ENCODE measurements at regions not wholly inside any gene's neighbourhood (a gene's known extent, or its start where the extent isn't known, plus 50 kb on each side); places are given as distances from the start of the nearest gene placed in this dataset.

- TF ChIP-seq CUX1 (IDR thresholded peaks at IDR 0.05; ENCODE audit: insufficient replicate concordance, low read depth, low read length) (no peak), TCF12 (IDR thresholded peaks at IDR 0.05; ENCODE audit: low read depth, low read length) (no peak), ATF3 (IDR thresholded peaks at IDR 0.05; ENCODE audit: borderline replicate concordance, extremely low read depth, low read depth, low read length) (no peak), SMC3 (IDR thresholded peaks at IDR 0.05; ENCODE audit: borderline replicate concordance, low read length) (no peak)
Observed at GRCh38 chr6:71722736-71723135, 163.6 kb upstream of the RIMS1 start (continued).

GRCh38 chr6:71724456-71725125 lies 161.8 kb upstream of the RIMS1 start:
- Histone ChIP-seq H3K9me3 (replicated peaks; ENCODE audit: control insufficient read depth, insufficient read depth, low read length) (no peaks in the 10 kb centered on the region), H2AFZ (ENCODE audit: control insufficient read depth, low read depth, low read length) (no peak overlapping the region), H3K4me1 (ENCODE audit: control insufficient read depth, insufficient read depth, low read length) (no peaks in the 10 kb centered on the region), H4K20me1 (ENCODE audit: control insufficient read depth, insufficient read depth) (no peaks in the 10 kb centered on the region), H3K79me2 (ENCODE audit: control insufficient read depth, insufficient read depth, low read length) (no peaks in the 10 kb centered on the region), H3K4me3 (no peak overlapping the region), H3K9ac (ENCODE audit: control insufficient read depth, insufficient read depth, low read length) (no peak overlapping the region), H3K4me2 (ENCODE audit: control insufficient read depth, insufficient read depth) (no peak overlapping the region), H3K36me3 (ENCODE audit: control insufficient read depth in 2 of 2, insufficient read depth in 2 of 2, low read length in 1 of 2) (no peaks in the 10 kb centered on the region), H3K27me3 (replicated peaks in 1 of 2; ENCODE audit: control insufficient read depth in 2 of 2, insufficient read depth in 2 of 2, low read length in 1 of 2) (no peaks in the 10 kb centered on the region), H3K27ac (ENCODE audit: control insufficient read depth, insufficient read depth) (no peak overlapping the region)
- POLR2A ChIA-PET, result no interaction called here
- WGBS (ENCODE audit: insufficient coverage, insufficient replicate concordance, low lambda C conversion rate, missing lambda C conversion rate), result 33% methylated on average over 2 of the region's 2 CpGs
- SMC1A ChIA-PET (ENCODE audit: uncharacterized antibody, unreplicated experiment), result no interaction called here
- BruUV-seq (replicated peaks), result no TSS peak
- intact Hi-C loops (cut with micrococcal nuclease; ENCODE audit: unreplicated experiment), result no loop called here
- DNase-seq (ENCODE audit: low read depth, low spot score) (no peak), FAIRE-seq (no peak), ATAC-seq (no peak)
- RAD21 ChIA-PET (ENCODE audit: unreplicated experiment), result no interaction called here
- in situ Hi-C loops (cut with MboI), result no loop called here
- CTCF ChIA-PET, result no interaction called here
- TF ChIP-seq CREB1 (IDR thresholded peaks at IDR 0.05; ENCODE audit: low read depth), result no peak
- no peak for TF ChIP-seq RB1 (IDR thresholded peaks at IDR 0.05; ENCODE audit: borderline replicate concordance)
- no peak for TF ChIP-seq ZNF687 (IDR thresholded peaks at IDR 0.05)
- no peak for TF ChIP-seq ZBED1 (IDR thresholded peaks at IDR 0.05; ENCODE audit: borderline replicate concordance)
- no peak for TF ChIP-seq PAX8 (IDR thresholded peaks at IDR 0.05)
- no peak for TF ChIP-seq LARP7 (IDR thresholded peaks at IDR 0.05)
- TF ChIP-seq SUPT20H (IDR thresholded peaks at IDR 0.05; ENCODE audit: borderline replicate concordance, control insufficient read depth, low read depth, low read length), result no peak
